Brain microvascular endothelial cell (primary cell): ENCODE measurements at regions not wholly inside any gene's neighbourhood (a gene's known extent, or its start where the extent isn't known, plus 50 kb on each side); places are given as distances from the start of the nearest gene placed in this dataset.

Experiments
- DNase-seq: peaks from one replicate; pipeline ENCODE4 v3.0.0-alpha.2; 2020
- H3K27ac ChIP-seq: fragments of 250-450 bp; sonication (Bioruptor Pico); 2 replicates; pipeline ENCODE4 v1.5.1; 2020; ENCODE audit warnings: mild to moderate bottlenecking, moderate library complexity
- H3K27me3 ChIP-seq: fragments of 250-450 bp; sonication (Bioruptor Pico); replicated peaks from 2 replicates; pipeline ENCODE4 v1.5.1; 2020; ENCODE audit warnings: mild to moderate bottlenecking
- H3K36me3 ChIP-seq: fragments of 250-450 bp; sonication (Bioruptor Pico); replicated peaks from 2 replicates; pipeline ENCODE4 v1.5.1; 2020; ENCODE audit warnings: mild to moderate bottlenecking
- H3K4me3 ChIP-seq: 2 replicates; pipeline ENCODE4 v1.5.1; 2011; ENCODE audit warnings: low read depth, mild to moderate bottlenecking, control low read depth, low read length, moderate library complexity
- CTCF ChIP-seq: IDR thresholded peaks from 2 replicates; pipeline ENCODE4 v1.5.1; 2011; ENCODE audit warnings: low read depth, mild to moderate bottlenecking, moderate library complexity, low read length, control low read depth, inconsistent platforms; ENCODE audit errors: missing control alignments
- in situ Hi-C: cut with HindIII; loops from 2 replicates; pipeline ENCODE4 v1.10.0; 2017; ENCODE audit warnings: low sequenced_read_pairs, low pct_ligation_motif_present

- H3K27me3 ChIP-seq, result no peaks in the 10 kb centered on the region
- no peak overlapping the region for H3K4me3 ChIP-seq
- no peaks in the 10 kb centered on the region for H3K36me3 ChIP-seq
- no peak overlapping the region for H3K27ac ChIP-seq
- no peak for TF ChIP-seq CTCF
- no peak for DNase-seq
- in situ Hi-C loops, result no loop called here
Observed at GRCh38 chr1:58994664-58995063, 210.8 kb upstream of the JUN start.

- H3K36me3 ChIP-seq, result no peaks in the 10 kb centered on the region
- in situ Hi-C loops, result no loop called here
- H3K27me3 ChIP-seq, result no peaks in the 10 kb centered on the region
- no peak overlapping the region for H3K4me3 ChIP-seq
- no peak for TF ChIP-seq CTCF
- DNase-seq, result no peak
- no peak overlapping the region for H3K27ac ChIP-seq
Observed at GRCh38 chr1:58996341-58997059, 212.7 kb upstream of the JUN start.

DNA sequence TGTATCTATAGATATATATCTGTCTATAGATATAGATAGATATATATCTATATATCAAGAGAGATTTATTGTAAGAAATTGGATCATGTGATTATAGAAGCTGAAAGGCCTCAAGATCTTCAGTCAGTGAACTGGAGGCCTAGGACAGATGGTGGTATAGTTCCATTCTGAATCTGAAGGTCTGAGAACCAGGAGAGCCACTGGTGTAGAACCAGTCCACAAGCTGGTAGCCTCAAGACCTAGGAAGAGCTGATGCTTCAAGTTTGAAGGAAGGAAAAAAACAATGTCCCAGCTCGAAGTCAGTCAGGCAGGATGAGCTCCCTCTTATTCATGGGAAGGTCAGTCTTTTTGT, 213.2 kb upstream of the JUN start:
- Histone ChIP-seq H3K27me3 (no peaks in the 10 kb centered on the region), H3K36me3 (no peaks in the 10 kb centered on the region), H3K27ac (no peak overlapping the region), H3K4me3 (no peak overlapping the region)
- no peak for DNase-seq
- no peak for TF ChIP-seq CTCF
- in situ Hi-C loops, result no loop called here

GRCh38 chr1:58997637-58998036, 213.8 kb upstream of the JUN start:
- Histone ChIP-seq H3K4me3 (no peak overlapping the region), H3K36me3 (no peaks in the 10 kb centered on the region), H3K27me3 (no peaks in the 10 kb centered on the region), H3K27ac (no peak overlapping the region)
- no peak for TF ChIP-seq CTCF
- DNase-seq, result no peak
- in situ Hi-C loops, result no loop called here

GRCh38 chr1:58999676-59000075, 215.8 kb upstream of the JUN start:
- no peak for TF ChIP-seq CTCF
- no peak for DNase-seq

GRCh38 chr1:59004755-59005154, 220.9 kb upstream of the JUN start:
- Histone ChIP-seq H3K27ac (no peak overlapping the region), H3K36me3 (no peaks in the 10 kb centered on the region), H3K4me3 (no peak overlapping the region), H3K27me3 (no peaks in the 10 kb centered on the region)
- TF ChIP-seq CTCF, result no peak
- in situ Hi-C loops, result no loop called here
- no peak for DNase-seq

More at GRCh38 chr1:58999676-59000075, 215.8 kb upstream of the JUN start:
- Histone ChIP-seq H3K27ac (no peak overlapping the region), H3K27me3 (no peaks in the 10 kb centered on the region), H3K36me3 (no peaks in the 10 kb centered on the region), H3K4me3 (no peak overlapping the region)
- in situ Hi-C loops, result no loop called here
